ENCODE measurements at regions not wholly inside any gene's neighbourhood (a gene's known extent, or its start where the extent isn't known, plus 50 kb on each side); places are given as distances from the start of the nearest gene placed in this dataset.

- intact Hi-C loops (cut with DNase I), result no loop called here
- Histone ChIP-seq H3K9ac (ENCODE audit: low read depth in 2 of 2, low read length in 2 of 2) (no peak overlapping the region), H3K4me3 (no peak overlapping the region), H3K4me1 (no peaks in the 10 kb centered on the region), H3K27ac (peak overlapping the region; percentile 10), H3K9me3 (no peaks in the 10 kb centered on the region), H3K27me3 (no peaks in the 10 kb centered on the region), H3K36me3 (no peaks in the 10 kb centered on the region)
- DNase-seq, result no peak
- no peak for TF ChIP-seq CTCF (IDR thresholded peaks at IDR 0.05)
Measured at GRCh38 chr12:18141048-18141982, 51.3 kb upstream of the RERGL start.

GRCh38 chr12:18139989-18140596, 50.1 kb upstream of the RERGL start:
- Histone ChIP-seq H3K27ac (no peak overlapping the region), H3K4me3 (no peak overlapping the region), H3K27me3 (no peaks in the 10 kb centered on the region), H3K9me3 (no peaks in the 10 kb centered on the region), H3K4me1 (no peaks in the 10 kb centered on the region), H3K9ac (ENCODE audit: low read depth in 2 of 2, low read length in 2 of 2) (no peak overlapping the region), H3K36me3 (no peaks in the 10 kb centered on the region)
- DNase-seq, result no peak
- TF ChIP-seq CTCF (IDR thresholded peaks at IDR 0.05), result peak; percentile 55
- intact Hi-C loops (cut with DNase I), result loop anchor here (5.0 kb wide), 1 partner anchor 82 kb away; no protein-coding TSS in a partner anchor
